PC-3 (cell line): ENCODE measurements at regions not wholly inside any gene's neighbourhood (a gene's known extent, or its start where the extent isn't known, plus 50 kb on each side); places are given as distances from the start of the nearest gene placed in this dataset.

Source experiments
- ATAC-seq: fragments of 200-7000 bp; cut with Tn5 transposase; 2 replicates; pipeline ENCODE4 v1.9.1; 2020; ENCODE audit warnings: mild to moderate bottlenecking, moderate library complexity
- BruUV-seq: library from RNA; stranded (reverse); fragments of 400-500 nt; replicated peaks from 2 replicates; lab custom pipeline; 2021; lab: Mats Ljungman, UMichigan
- CTCF ChIA-PET: fragments of 300-600 bp; sonication (Branson Sonifier 250); formaldehyde crosslinking; loops from one replicate; lab custom pipeline; 2022; ENCODE audit warnings: antibody characterized with exemption; lab: Charles Lee
- POLR2A ChIA-PET: fragments of 300-600 bp; sonication (Branson Sonifier 250); formaldehyde crosslinking; loops from one replicate; lab custom pipeline; 2022; ENCODE audit warnings: antibody characterized with exemption; ENCODE audit not compliant: unreplicated experiment; lab: Charles Lee
- DNase-seq: peaks from one replicate; pipeline ENCODE4 v3.0.0-alpha.2; 2015
- H2AFZ ChIP-seq: fragments of 300-600 bp; sonication (generic); 2 replicates; pipeline ENCODE4 v1.6.0; 2016; ENCODE audit warnings: antibody characterized with exemption, low read length
- H3F3A ChIP-seq: fragments of 300-600 bp; sonication (generic); one replicate; pipeline ENCODE4 v1.6.0; 2017; ENCODE audit warnings: antibody characterized with exemption, low read length, control low read depth, mild to moderate bottlenecking; ENCODE audit not compliant: unreplicated experiment
- H3K27ac ChIP-seq: fragments of 300-600 bp; sonication (generic); 2 replicates; pipeline ENCODE4 v1.5.1; 2016; ENCODE audit warnings: mild to moderate bottlenecking, low read length
- H3K27me3 ChIP-seq: fragments of 300-600 bp; sonication (generic); 2 replicates; pipeline ENCODE4 v1.6.1; 2016; ENCODE audit warnings: low read length, mixed read lengths
- H3K36me3 ChIP-seq: fragments of 300-600 bp; sonication (generic); 2 replicates; pipeline ENCODE4 v1.6.1; 2016; ENCODE audit warnings: low read depth, mixed run types, low read length, mixed read lengths
- H3K4me1 ChIP-seq: fragments of 300-600 bp; sonication (generic); 2 replicates; pipeline ENCODE4 v1.5.1; 2016; ENCODE audit warnings: low read length; ENCODE audit not compliant: insufficient read depth
- H3K4me2 ChIP-seq: fragments of 300-600 bp; sonication (generic); 2 replicates; pipeline ENCODE4 v1.6.0; 2016; ENCODE audit warnings: low read length
- H3K4me3 ChIP-seq: fragments of 300-600 bp; sonication (generic); 2 replicates; pipeline ENCODE4 v1.5.1; 2016; ENCODE audit warnings: mild to moderate bottlenecking, low read length, mixed read lengths
- H3K79me2 ChIP-seq: fragments of 300-600 bp; sonication (generic); 2 replicates; pipeline ENCODE4 v1.6.1; 2017; ENCODE audit warnings: low read length, mixed read lengths
- H3K9ac ChIP-seq: fragments of 300-600 bp; sonication (generic); 2 replicates; pipeline ENCODE4 v1.6.0; 2016; ENCODE audit warnings: mild to moderate bottlenecking, low read length
- H3K9me2 ChIP-seq: fragments of 300-600 bp; sonication (generic); replicated peaks from 2 replicates; pipeline ENCODE4 v1.6.1; 2016; ENCODE audit warnings: mixed run types, low read length, mixed read lengths
- H3K9me3 ChIP-seq: fragments of 300-600 bp; sonication (generic); 2 replicates; pipeline ENCODE4 v1.6.1; 2016; ENCODE audit warnings: low read length, mixed read lengths
- H4K20me1 ChIP-seq: fragments of 300-600 bp; sonication (generic); 2 replicates; pipeline ENCODE4 v1.6.1; 2016; ENCODE audit warnings: low read length, mixed read lengths
- CTCF ChIP-seq: fragments of 300-600 bp; sonication (generic); conservative IDR thresholded peaks from 2 replicates; pipeline ENCODE4 v1.5.1; 2017; ENCODE audit warnings: antibody characterized with exemption, low read depth, mild to moderate bottlenecking, low read length
- EZH2 ChIP-seq: fragments of 300-600 bp; sonication (generic); IDR thresholded peaks from one replicate; pipeline ENCODE4 v1.6.1; 2017; ENCODE audit warnings: antibody characterized with exemption, mild to moderate bottlenecking, low read length; ENCODE audit not compliant: unreplicated experiment
- EZH2phosphoT487 ChIP-seq: fragments of 300-600 bp; sonication (generic); IDR thresholded peaks from 2 replicates; pipeline ENCODE4 v1.6.1; 2018; ENCODE audit warnings: mild to moderate bottlenecking, antibody characterized with exemption, low read length, borderline replicate concordance
- intact Hi-C: fragments of 100-400 bp; cut with micrococcal nuclease; formaldehyde crosslinking; loops from 2 replicates; pipeline ENCODE4 v1.9.0; 2023

DNA sequence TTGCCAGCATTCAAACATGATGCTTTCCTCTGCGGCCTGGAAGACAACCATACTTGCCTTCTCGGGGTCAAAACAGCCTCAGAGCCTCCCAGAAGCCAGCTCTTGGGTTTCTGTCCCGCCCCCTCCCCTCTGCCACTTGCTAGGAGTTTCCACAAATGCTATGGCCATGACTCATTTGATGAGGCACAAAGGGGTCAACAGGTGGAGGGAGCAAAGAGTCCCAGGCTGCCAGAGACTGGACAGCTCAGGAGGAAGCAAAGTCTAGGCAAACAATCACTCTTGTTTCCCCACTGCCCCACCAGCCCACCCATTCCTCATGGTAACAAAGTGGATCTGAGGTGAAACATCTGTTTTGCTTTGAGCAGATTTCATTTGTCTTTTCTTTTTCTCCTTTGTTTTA lies 551.1 kb downstream of the TNS1 start:
- intact Hi-C loops, result no loop called here
- H3K9me3 ChIP-seq, result no peaks in the 10 kb centered on the region
- peaks cover 13% of the 10 kb centered on the region for H3K4me1 ChIP-seq
- no peaks in the 10 kb centered on the region for H3K79me2 ChIP-seq
- H3K9me2 ChIP-seq, result no peaks in the 10 kb centered on the region
- TF ChIP-seq EZH2 (no peak), EZH2phosphoT487 (no peak), CTCF (no peak)
- H4K20me1 ChIP-seq, result no peaks in the 10 kb centered on the region
- no peaks in the 10 kb centered on the region for H3K27me3 ChIP-seq
- peak overlapping the region; percentile 17; the same call in 1 of the 2 replicates for H3K27ac ChIP-seq
- peak overlapping the region; percentile 46 for H2AFZ ChIP-seq
- no TSS peak for BruUV-seq
- no peaks in the 10 kb centered on the region for H3F3A ChIP-seq
- no peaks in the 10 kb centered on the region for H3K36me3 ChIP-seq
- H3K9ac ChIP-seq, result no peak overlapping the region
- ChIA-PET CTCF (no interaction called here), POLR2A (no interaction called here)
- ATAC-seq (peak; percentile 55), DNase-seq (peak; percentile 75)
- no peak overlapping the region for H3K4me3 ChIP-seq
- peak overlapping the region; percentile 50 for H3K4me2 ChIP-seq

GRCh38 chr2:217449444-217449843 lies 553.4 kb downstream of the TNS1 start:
- no peaks in the 10 kb centered on the region for H3F3A ChIP-seq
- ChIA-PET POLR2A (no interaction called here), CTCF (no interaction called here)
- no peaks in the 10 kb centered on the region for H3K36me3 ChIP-seq
- no TSS peak for BruUV-seq
- no peaks in the 10 kb centered on the region for H3K27me3 ChIP-seq
- no peaks in the 10 kb centered on the region for H4K20me1 ChIP-seq
- H3K4me2 ChIP-seq, result no peak overlapping the region
- H3K4me3 ChIP-seq, result no peak overlapping the region
- TF ChIP-seq EZH2phosphoT487 (no peak), CTCF (no peak), EZH2 (no peak)
- H3K9me2 ChIP-seq, result no peaks in the 10 kb centered on the region
- no peaks in the 10 kb centered on the region for H3K9me3 ChIP-seq
- no peak overlapping the region for H2AFZ ChIP-seq
- intact Hi-C loops, result no loop called here
- ATAC-seq (no peak), DNase-seq (no peak)
- no peaks in the 10 kb centered on the region for H3K79me2 ChIP-seq
- H3K4me1 ChIP-seq, result peaks cover 13% of the 10 kb centered on the region
- no peak overlapping the region for H3K27ac ChIP-seq
- no peak overlapping the region for H3K9ac ChIP-seq

GRCh38 chr2:217448860-217449259 lies 553.9 kb downstream of the TNS1 start:
- Histone ChIP-seq H3K9me2 (no peaks in the 10 kb centered on the region), H3K4me3 (no peak overlapping the region), H3K4me2 (no peak overlapping the region), H3K9me3 (no peaks in the 10 kb centered on the region), H3K79me2 (no peaks in the 10 kb centered on the region), H3F3A (no peaks in the 10 kb centered on the region), H3K9ac (no peak overlapping the region), H2AFZ (no peak overlapping the region), H4K20me1 (no peaks in the 10 kb centered on the region), H3K27ac (no peak overlapping the region), H3K27me3 (no peaks in the 10 kb centered on the region), H3K36me3 (no peaks in the 10 kb centered on the region), H3K4me1 (peaks cover 13% of the 10 kb centered on the region)
- ChIA-PET POLR2A (no interaction called here), CTCF (no interaction called here)
- no peak for TF ChIP-seq EZH2phosphoT487
- no peak for TF ChIP-seq CTCF
- TF ChIP-seq EZH2, result no peak
- intact Hi-C loops, result no loop called here
- no TSS peak for BruUV-seq
- ATAC-seq, result no peak
- no peak for DNase-seq
